ENCODE measurements at regions not wholly inside any gene's neighbourhood (a gene's known extent, or its start where the extent isn't known, plus 50 kb on each side); places are given as distances from the start of the nearest gene placed in this dataset.

GRCh38 chr10:45061982-45062381, 61.3 kb downstream of the ZNF22 start:
- Mint-ChIP-seq H3K27ac (no peak overlapping the region), H3K9me3 (peaks cover 2% of the 10 kb centered on the region), H3K36me3 (no peaks in the 10 kb centered on the region), H3K4me1 (no peaks in the 10 kb centered on the region), H3K4me3 (no peak overlapping the region), H3K27me3 (ENCODE audit: insufficient read depth, low read depth) (peaks cover 2% of the 10 kb centered on the region)
- Histone ChIP-seq H3K27ac (no peak overlapping the region), H3K27me3 (no peaks in the 10 kb centered on the region), H3K9ac (no peak overlapping the region), H3K4me3 (no peak overlapping the region), H3K36me3 (no peaks in the 10 kb centered on the region), H3K9me3 (ENCODE audit: low read depth) (no peaks in the 10 kb centered on the region), H3K4me1 (no peaks in the 10 kb centered on the region), H3K4me2 (no peak overlapping the region), H2AFZ (replicated peaks) (no peak overlapping the region), H3F3A (ENCODE audit: low read depth) (no peaks in the 10 kb centered on the region), H4K20me1 (ENCODE audit: low read depth) (no peaks in the 10 kb centered on the region), H3K79me2 (ENCODE audit: low read depth) (no peaks in the 10 kb centered on the region)
- TF ChIP-seq EZH2 (IDR thresholded peaks at IDR 0.05) (no peak), CTCF (IDR thresholded peaks at IDR 0.05) (no peak), EZH2phosphoT487 (IDR thresholded peaks at IDR 0.05) (no peak)
- DNase-seq (ENCODE audit: low spot score) = no peak

GRCh38 chr10:45063591-45064231, 63.0 kb downstream of the ZNF22 start:
- Mint-ChIP-seq H3K27ac (no peak overlapping the region), H3K4me1 (no peaks in the 10 kb centered on the region), H3K9me3 (peaks cover 2% of the 10 kb centered on the region), H3K36me3 (no peaks in the 10 kb centered on the region), H3K27me3 (ENCODE audit: insufficient read depth, low read depth) (peaks cover 2% of the 10 kb centered on the region), H3K4me3 (no peak overlapping the region)
- Histone ChIP-seq H3K4me1 (no peaks in the 10 kb centered on the region), H3K36me3 (no peaks in the 10 kb centered on the region), H3K4me2 (no peak overlapping the region), H3F3A (ENCODE audit: low read depth) (no peaks in the 10 kb centered on the region), H3K79me2 (ENCODE audit: low read depth) (no peaks in the 10 kb centered on the region), H3K9me3 (ENCODE audit: low read depth) (no peaks in the 10 kb centered on the region), H4K20me1 (ENCODE audit: low read depth) (no peaks in the 10 kb centered on the region), H3K9ac (no peak overlapping the region), H3K27me3 (no peaks in the 10 kb centered on the region), H3K27ac (no peak overlapping the region), H2AFZ (replicated peaks) (no peak overlapping the region), H3K4me3 (no peak overlapping the region)
- DNase-seq (ENCODE audit: low spot score) = no peak
- TF ChIP-seq EZH2 (IDR thresholded peaks at IDR 0.05) = no peak
- TF ChIP-seq EZH2phosphoT487 (IDR thresholded peaks at IDR 0.05) = no peak
- TF ChIP-seq CTCF (IDR thresholded peaks at IDR 0.05) = no peak

GRCh38 chr10:45064998-45065397, 64.3 kb downstream of the ZNF22 start:
- no peaks in the 10 kb centered on the region for H4K20me1 ChIP-seq (ENCODE audit: low read depth)
- no peaks in the 10 kb centered on the region for H3K36me3 ChIP-seq
- H3K9me3 ChIP-seq (ENCODE audit: low read depth) = no peaks in the 10 kb centered on the region
- H3K27ac Mint-ChIP-seq = no peak overlapping the region
- H3K9me3 Mint-ChIP-seq = peaks cover 2% of the 10 kb centered on the region
- no peak for TF ChIP-seq EZH2phosphoT487 (IDR thresholded peaks at IDR 0.05)
- H3F3A ChIP-seq (ENCODE audit: low read depth) = no peaks in the 10 kb centered on the region
- H3K27me3 ChIP-seq = no peaks in the 10 kb centered on the region
- H2AFZ ChIP-seq (replicated peaks) = no peak overlapping the region
- H3K4me1 Mint-ChIP-seq = no peaks in the 10 kb centered on the region
- H3K79me2 ChIP-seq (ENCODE audit: low read depth) = no peaks in the 10 kb centered on the region
- H3K36me3 Mint-ChIP-seq = no peaks in the 10 kb centered on the region
- H3K4me3 ChIP-seq = no peak overlapping the region
- H3K27me3 Mint-ChIP-seq (ENCODE audit: insufficient read depth, low read depth) = peaks cover 2% of the 10 kb centered on the region
- no peak overlapping the region for H3K4me3 Mint-ChIP-seq
- H3K9ac ChIP-seq = no peak overlapping the region
- no peak overlapping the region for H3K27ac ChIP-seq
- H3K4me2 ChIP-seq = no peak overlapping the region
- no peaks in the 10 kb centered on the region for H3K4me1 ChIP-seq
- DNase-seq (ENCODE audit: low spot score) = no peak

GRCh38 chr10:45071043-45071813, 70.5 kb downstream of the ZNF22 start:
- H3K27ac ChIP-seq = no peak overlapping the region
- H3K4me3 Mint-ChIP-seq = no peak overlapping the region
- no peaks in the 10 kb centered on the region for H4K20me1 ChIP-seq (ENCODE audit: low read depth)
- no peak overlapping the region for H2AFZ ChIP-seq (replicated peaks)
- H3K4me3 ChIP-seq = no peak overlapping the region
- peaks cover 10% of the 10 kb centered on the region for H3K4me1 ChIP-seq
- H3K36me3 Mint-ChIP-seq = peaks cover 7% of the 10 kb centered on the region
- peaks cover 12% of the 10 kb centered on the region for H3K9me3 Mint-ChIP-seq
- H3K36me3 ChIP-seq = no peaks in the 10 kb centered on the region
- H3K27ac Mint-ChIP-seq = no peak overlapping the region
- TF ChIP-seq CTCF (IDR thresholded peaks at IDR 0.05) = no peak
- no peak for TF ChIP-seq EZH2 (IDR thresholded peaks at IDR 0.05)
- no peak for TF ChIP-seq EZH2phosphoT487 (IDR thresholded peaks at IDR 0.05)
- no peak for DNase-seq (ENCODE audit: low spot score)
- H3K79me2 ChIP-seq (ENCODE audit: low read depth) = no peaks in the 10 kb centered on the region
- H3K9ac ChIP-seq = no peak overlapping the region
- H3K9me3 ChIP-seq (ENCODE audit: low read depth) = no peaks in the 10 kb centered on the region
- no peaks in the 10 kb centered on the region for H3F3A ChIP-seq (ENCODE audit: low read depth)
- no peak overlapping the region for H3K4me2 ChIP-seq
- no peaks in the 10 kb centered on the region for H3K27me3 ChIP-seq
- peaks cover 7% of the 10 kb centered on the region for H3K27me3 Mint-ChIP-seq (ENCODE audit: insufficient read depth, low read depth)
- peaks cover 13% of the 10 kb centered on the region for H3K4me1 Mint-ChIP-seq

Data from neural progenitor cell (in vitro differentiated cells).